Skeletal muscle cell (primary cell): ENCODE measurements at regions not wholly inside any gene's neighbourhood (a gene's known extent, or its start where the extent isn't known, plus 50 kb on each side); places are given as distances from the start of the nearest gene placed in this dataset.

Source experiments
- DNase-seq: peaks from one replicate; pipeline ENCODE4 v3.0.0-alpha.2; 2010; ENCODE audit warnings: low read depth
- H3K4me3 ChIP-seq: 2 replicates; pipeline ENCODE4 v1.5.1; 2011; ENCODE audit warnings: low read depth, mild to moderate bottlenecking, control low read depth, low read length, moderate library complexity

DNA sequence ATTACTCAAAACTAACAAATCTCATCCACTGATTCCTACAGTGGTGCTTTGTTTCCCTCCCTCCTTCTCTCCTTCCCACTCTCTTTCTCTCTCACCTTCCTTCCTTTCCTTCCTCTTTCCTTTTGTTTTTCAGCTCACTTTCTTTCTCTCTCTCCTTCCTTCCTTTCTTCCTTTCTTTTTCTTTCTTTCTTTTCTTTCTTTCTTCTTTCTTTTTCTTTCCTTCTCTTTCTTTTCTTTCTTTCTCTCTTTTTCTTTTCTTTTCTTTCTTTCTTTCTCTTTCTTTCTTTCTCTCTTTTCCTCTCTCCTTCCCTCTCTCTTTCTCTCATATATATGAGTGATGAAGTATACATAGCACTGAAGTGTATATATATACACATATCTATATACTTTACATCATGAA, 241.4 kb downstream of the CENPW start:
- H3K4me3 ChIP-seq, result no peak overlapping the region
- no peak for DNase-seq

DNA sequence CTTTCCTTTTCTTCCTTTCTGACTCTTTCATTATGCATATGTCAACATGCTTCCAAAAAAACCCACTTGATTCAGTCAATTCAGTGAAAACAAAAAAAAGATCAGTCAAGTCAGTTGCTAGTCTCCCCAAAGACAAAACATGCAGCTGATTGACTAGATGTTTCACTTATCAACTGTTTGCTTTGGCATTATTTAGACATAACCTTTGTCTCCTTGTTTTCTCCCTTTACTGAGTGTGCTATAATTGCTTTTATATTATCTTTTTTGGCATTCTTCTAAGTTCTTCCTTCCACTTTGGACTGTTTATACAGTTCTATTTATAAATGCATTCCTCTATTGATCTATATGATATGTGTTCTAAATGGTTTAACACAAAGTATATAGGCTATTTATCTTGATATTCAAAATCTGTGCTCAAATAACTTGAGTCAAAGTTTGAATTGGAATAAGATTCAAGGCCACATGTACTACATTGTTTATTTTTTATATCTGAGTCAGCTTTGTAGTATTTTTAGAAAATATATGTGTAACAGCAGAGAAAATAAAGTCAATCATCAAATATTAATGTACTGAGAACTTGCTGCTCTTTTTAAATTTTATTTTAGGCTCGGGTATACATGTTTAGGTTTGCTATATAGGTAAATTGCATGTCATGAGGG, 260.5 kb downstream of the CENPW start:
- DNase-seq, result no peak
- no peak overlapping the region for H3K4me3 ChIP-seq

DNA sequence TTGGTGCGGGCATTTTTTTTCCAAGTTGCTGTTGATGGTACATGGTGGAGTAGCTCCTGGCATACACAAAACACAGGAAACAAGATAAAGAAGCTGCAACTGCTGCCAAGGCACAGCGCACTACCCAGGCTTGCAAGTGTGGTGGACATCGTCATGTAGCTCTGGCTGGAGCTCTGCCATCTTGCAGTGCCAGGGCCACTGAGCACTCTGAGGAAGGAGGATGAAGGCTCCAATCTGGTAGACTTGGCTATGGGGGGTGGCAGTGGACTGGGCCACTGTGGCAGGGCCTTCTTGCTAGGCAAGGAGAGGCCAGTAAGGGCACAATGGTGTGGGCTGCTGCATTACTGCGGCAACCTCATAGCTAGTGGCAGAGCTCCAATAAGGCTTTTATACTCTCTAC, 263.5 kb downstream of the CENPW start:
- DNase-seq, result no peak
- H3K4me3 ChIP-seq, result no peak overlapping the region

DNA sequence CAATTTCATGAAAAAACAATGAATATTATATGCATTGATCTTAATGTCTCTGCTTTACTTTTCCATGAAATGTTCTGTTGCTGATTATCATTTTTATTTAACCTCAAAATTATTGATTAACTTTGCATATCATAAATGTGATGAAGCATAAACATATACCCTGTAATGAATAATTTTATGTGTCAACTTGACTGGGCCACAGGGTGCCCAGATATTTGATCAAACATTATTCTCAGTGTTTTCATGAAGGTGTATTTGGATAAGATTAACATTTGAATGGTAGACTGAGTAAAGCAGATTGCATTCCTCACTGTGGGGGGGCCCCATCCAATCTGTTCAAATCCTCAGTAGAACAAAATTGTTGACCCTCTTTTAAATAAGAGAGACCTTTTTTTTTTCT, 265.2 kb downstream of the CENPW start:
- H3K4me3 ChIP-seq, result no peak overlapping the region
- no peak for DNase-seq

DNA sequence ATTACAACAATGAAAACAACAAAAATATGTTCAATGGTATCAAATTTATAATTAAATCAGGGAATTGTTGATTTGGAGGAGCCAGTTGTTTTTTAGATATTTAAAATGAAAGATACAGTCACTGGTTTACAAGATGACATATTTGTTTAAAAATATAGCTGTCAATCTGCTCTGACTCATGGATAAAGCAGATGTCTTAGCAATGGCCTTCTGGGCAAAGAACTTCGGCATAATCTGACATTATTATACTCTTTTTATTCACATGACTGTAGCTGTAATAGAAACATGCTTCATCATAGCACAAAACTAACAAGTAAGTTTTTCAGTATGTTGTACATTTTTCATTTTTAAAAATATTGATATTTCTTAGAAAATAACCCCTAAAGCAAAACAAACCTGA, 267.4 kb downstream of the CENPW start:
- no peak for DNase-seq
- H3K4me3 ChIP-seq, result no peak overlapping the region

DNA sequence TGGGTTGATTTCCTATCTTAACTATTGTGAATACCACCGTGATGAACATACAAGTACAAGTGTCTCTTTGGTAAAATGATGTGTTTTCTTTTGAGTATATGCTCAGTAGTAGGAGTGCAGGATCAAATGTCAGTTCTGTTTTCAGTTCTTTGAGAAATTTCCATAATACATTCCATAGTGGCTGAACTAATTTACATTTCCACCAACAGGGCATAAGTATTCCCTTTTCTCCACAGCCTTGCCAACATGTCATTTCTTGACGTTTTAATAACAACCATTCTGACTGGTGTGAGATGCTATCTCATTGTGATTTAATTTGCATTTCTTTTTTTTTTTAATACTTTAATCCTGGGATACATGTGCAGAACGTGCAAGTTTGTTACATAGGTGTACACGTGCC, 268.8 kb downstream of the CENPW start:
- no peak overlapping the region for H3K4me3 ChIP-seq
- DNase-seq, result no peak

DNA sequence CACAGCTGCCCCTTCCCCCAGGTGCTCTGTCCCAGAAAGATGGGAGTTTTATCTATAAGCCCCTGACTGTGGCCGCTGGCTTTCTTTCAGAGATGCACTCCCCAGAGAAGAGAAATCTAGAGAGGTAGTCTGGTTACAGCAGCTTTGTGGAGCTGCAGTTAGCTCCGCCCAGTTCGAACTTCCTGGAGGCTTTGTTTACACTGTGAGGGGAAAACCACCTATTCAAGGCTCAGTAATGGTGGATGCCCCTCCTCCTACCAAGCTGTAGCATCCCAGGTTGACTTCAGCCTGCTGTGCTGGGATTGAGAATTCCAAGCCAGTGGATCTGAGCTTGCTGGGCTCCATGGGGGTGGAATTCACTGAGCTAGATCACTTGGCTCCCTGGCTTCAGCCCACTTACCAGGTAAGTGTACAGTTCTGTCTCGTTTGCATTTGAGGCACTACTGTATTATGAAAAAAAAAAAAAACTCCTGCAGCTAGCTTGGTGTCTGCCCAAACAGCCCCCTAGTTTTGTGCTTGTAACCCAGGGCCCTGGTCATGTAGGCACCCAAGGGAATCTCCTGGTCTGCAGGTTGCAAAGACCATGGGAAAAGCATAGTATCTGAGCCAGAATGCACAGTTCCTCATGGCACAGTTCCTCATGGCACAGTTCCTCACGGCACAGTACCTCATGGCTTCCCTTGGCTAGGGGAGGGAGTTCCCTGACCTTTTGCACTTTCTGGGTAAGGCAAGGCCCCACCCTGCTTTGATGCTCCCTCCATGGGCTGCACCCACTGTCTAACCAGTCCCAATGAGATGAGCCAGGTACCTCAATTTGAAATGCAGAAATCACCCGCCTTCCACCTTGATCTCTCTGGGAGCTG, 275.0 kb downstream of the CENPW start:
- no peak for DNase-seq
- H3K4me3 ChIP-seq, result no peak overlapping the region

DNA sequence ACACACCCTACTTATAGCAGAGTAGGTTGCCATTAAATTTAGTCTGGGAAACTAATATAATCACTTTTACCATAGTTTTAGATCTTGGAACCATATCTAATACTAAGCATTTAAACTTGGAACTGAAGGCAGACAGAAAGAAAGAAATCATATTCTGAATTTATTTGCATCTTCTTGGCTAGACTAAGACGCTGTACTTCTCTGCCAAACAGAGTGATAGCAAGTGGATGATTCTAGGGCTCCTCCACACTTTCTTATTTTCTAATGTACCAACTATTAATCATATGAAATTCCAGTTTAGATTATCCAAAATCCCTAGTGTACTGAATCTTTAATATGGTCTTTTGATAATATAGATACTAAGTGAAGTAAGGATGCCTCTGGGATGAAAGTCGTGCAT, 277.0 kb downstream of the CENPW start:
- DNase-seq, result no peak
- no peak overlapping the region for H3K4me3 ChIP-seq

DNA sequence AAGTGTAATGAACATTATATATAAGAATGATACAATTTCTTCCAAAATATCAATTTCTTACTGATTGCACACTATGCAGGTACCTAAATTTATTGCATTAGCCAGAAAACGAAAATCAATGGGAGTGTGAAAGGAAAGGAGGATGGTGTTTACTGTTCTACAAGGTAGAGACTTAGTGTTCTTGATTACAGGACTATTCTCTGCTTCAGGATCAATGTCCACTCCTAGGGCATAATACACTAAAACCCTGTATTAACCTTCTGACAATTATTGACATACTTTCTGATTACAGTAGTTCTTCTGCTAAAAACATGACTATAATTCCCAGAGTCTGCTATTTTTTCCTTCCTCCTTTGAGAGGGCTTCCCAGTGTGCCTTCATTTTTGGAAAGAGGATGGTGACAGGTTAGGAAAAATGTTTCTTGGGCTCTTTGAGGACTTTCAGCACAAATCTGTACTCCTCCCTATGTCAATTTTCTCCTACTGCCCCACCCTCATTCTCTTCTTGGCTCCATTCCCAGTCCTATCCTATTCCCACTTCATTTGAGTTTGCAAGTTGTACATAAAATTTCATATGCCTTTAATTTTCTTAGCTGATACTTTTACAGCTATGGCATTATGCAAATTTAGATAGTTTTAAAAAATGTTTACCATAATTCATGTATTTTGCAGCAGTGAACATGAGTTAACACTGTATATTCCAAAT, 278.9 kb downstream of the CENPW start:
- H3K4me3 ChIP-seq, result no peak overlapping the region
- no peak for DNase-seq

DNA sequence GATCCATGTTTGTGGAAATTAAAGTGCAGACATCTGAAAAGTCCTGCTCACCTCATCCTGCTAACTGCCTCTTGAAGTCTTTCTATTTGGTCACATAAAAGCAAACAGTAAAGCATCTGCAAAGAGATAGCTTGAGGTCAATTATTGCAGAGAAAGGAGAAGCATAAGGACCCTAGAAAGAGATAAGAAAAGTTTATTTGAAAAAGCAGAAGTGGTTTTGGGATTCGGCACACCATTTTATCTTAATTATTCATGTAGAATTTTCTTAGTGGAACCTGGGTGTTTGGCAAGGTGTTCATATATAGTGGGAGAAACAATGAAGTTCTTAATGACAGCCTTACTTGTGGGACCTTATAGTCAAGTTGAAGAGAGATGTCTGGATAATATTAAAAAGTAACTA, 280.8 kb downstream of the CENPW start:
- H3K4me3 ChIP-seq, result no peak overlapping the region
- no peak for DNase-seq

DNA sequence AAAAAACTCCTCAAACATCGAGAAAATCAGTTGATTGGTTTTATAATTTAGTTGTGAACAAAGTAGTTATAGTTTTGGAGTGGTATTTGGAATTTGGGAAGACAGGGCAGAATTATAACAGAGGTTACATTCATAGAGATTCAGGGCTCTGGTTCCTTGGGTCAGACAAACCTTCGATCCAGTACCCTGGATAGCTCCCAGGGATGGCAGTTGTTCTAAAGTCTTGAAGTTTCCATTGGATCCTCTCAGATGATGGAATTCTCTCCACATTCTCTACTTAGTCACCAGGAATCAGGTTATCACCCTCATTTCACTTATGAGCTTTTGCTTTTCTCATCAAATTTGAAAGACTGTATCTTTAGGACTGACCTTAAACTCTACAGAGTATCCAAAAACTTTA, 285.1 kb downstream of the CENPW start:
- peak; percentile 13 for DNase-seq
- no peak overlapping the region for H3K4me3 ChIP-seq

DNA sequence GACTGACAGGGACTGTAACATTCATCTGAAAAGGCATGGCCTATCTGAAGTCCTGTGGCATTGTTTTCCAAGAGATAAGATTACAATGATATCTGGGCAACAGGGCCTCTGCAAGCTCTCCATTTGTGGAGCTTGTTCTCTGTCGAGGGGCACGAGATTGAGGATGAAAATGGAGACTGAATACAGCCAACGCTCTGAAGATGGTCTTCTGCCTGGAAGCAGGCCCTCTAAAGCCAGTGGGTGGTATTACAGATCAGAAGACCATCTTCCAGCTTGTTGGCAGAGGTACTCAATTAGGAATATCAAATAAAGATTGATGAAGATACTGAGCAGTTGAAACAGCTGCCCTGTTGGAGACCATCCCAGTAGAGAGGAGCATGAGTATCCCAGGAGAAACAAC, 288.2 kb downstream of the CENPW start:
- H3K4me3 ChIP-seq, result no peak overlapping the region
- no peak for DNase-seq

DNA sequence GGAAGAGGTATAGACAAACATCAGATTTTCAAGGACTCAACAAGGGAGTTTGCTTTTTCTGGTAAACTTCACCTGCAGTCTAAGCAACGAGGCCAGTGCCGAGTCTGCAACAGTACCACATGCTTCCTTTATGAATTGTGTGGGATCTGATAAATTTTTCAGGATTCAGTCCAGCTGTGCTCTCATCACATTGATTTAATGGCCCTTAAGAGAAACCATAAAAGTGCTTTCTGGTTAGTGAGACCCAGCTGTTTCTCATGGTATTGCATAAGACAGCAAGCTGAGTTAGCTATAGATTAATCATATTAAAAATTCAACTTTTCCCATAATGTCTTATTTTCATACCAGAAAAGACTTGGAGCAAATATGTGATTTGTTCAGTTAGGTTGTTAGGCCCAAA, 291.4 kb downstream of the CENPW start:
- DNase-seq, result peak; percentile 73
- H3K4me3 ChIP-seq, result no peak overlapping the region

DNA sequence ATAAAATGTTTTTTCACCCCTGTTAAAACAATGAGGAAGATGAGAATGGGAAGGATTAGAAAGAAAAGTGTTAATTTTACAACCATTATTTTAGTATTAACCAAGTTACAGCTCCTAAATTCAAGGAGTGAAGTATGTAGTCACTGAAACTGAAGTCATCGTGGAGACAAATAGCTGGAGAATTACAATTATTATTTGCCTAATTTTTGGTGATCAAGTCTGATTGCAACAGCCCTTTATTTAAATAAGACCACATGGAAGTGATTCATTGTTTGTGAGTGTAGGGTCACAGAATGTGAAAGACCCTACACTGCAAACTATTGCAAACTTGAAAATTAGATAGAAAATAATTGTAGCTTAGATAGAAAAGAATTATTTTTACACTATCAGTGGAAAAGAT, 292.4 kb downstream of the CENPW start:
- no peak overlapping the region for H3K4me3 ChIP-seq
- DNase-seq, result peak; percentile 23

DNA sequence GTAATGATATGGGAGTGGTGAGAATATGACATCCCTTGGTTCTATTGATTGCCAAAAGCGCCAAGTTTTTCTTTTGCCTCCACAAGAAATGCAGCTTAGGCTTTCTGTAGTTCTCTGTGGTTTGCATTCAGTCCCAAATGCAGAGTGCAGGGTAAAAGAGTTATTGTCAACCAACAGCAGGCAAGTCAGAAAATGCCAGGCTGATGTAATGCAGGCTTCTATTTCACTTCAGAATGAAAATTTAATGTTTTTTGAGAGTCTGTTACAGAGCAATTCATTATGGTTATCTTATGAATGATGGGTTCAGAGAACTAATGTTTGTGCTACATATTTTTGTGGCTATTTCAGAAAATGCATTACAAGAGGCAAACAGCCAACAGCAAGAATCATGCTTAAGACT, 293.5 kb downstream of the CENPW start:
- no peak for DNase-seq
- no peak overlapping the region for H3K4me3 ChIP-seq

DNA sequence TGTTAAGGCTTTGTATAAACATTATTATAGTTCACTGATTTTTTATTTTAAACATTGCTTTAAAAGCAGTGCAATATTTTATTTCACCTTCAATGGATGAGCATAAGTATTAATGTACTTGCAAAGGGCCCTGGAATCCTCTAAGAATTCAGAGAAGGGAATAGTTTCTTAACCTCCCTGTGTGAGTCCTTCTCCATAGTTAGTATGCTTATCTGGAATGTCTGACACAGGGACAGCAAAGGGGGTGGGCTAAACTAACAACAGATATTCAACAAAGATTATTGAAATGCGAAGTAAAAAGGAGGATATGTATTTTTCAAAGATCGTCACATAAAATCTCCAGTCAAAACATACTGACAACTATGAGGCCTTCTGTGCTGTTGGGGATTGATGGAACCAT, 300.4 kb downstream of the CENPW start:
- H3K4me3 ChIP-seq, result no peak overlapping the region
- DNase-seq, result no peak

DNA sequence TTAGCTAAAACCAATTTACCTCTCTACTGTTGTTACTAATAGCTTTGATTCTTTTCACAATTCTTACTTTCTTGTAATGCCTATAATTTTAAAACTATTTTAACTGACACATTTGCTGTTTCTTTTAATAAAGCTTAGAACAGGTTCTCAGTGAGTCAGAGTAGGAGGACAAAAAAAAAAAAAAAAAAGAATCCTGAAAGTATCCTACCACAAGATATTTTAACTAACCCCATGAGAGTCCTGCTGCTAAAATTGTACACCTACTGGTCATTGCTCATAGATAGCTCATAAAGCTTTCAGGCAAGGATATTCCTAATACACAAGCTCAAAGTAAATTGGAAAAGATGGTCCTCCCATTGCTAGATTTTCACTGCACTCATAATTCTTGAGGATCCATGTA, 301.0 kb downstream of the CENPW start:
- no peak for DNase-seq
- no peak overlapping the region for H3K4me3 ChIP-seq

DNA sequence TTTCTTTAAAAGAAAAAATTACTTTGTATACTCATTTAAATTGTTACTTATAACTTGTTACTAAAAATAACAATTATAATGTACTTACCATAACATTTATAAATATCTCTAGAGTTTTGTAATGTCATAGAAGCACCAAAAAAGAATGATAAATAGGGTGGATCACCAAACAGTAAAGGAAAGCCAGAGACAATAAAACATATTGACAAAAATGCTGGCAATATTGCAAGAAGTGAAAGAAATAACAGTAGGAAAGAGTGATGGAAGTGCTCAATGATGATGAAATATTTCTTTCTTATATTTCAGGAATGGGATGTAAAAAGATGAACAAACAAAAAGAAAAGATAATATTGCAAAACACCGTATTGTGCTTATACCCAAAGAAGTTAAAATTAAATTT, 301.7 kb downstream of the CENPW start:
- H3K4me3 ChIP-seq, result no peak overlapping the region
- DNase-seq, result no peak

DNA sequence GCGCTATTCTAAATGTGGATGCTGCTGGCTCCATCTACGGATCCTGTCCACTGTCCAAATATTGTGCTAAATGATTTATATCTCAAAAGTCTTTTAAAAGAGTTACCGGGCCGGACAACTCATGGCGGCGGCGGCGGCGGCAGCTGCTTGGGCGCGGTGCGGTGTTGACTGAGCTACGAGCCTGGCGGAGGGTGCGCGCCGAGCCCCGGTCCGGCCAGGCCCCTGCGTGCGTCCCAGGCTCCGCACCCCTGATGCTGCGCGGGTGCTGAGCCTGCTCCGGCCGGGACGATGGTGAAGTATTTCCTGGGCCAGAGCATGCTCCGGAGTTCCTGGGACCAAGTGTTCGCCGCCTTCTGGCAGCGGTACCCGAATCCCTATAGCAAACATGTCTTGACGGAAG, 303.4 kb downstream of the CENPW start:
- DNase-seq, result no peak

DNA sequence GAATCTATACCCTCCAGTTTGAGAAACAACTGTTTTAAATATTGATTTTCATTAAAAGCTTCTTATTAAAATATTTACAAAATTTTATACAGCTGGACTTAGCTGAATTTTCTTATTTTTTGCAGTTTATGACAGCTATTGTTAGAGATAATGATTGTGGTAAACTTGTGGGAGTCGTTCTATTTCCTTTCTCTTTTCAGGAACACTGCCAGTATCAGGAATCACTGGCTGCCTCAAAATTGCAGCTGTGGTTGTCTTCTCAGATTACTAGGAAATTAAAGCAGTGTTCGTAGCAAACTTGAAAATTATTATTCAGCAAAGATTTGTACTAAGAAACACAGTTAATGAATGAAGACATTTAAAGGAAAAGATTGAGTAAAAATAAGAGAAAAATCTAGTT, 311.0 kb downstream of the CENPW start:
- DNase-seq, result peak; percentile 17
- H3K4me3 ChIP-seq, result no peak overlapping the region

More for the DNA sequence above, 303.4 kb downstream of the CENPW start:
- H3K4me3 ChIP-seq, result no peak overlapping the region
